D721Med (cell line): ENCODE measurements at regions not wholly inside any gene's neighbourhood (a gene's known extent, or its start where the extent isn't known, plus 50 kb on each side); places are given as distances from the start of the nearest gene placed in this dataset.
"Not testable (repeated sequence)": the region's sequence is repeated elsewhere in the genome, so short reads cannot be mapped to it uniquely, and the experiment has no call there.

Experiments
- DNase-seq: peaks from one replicate; pipeline ENCODE4 v3.0.0; 2011; ENCODE audit warnings: low spot score; ENCODE audit not compliant: insufficient read length
- FAIRE-seq: peaks from 2 replicates; lab custom pipeline; 2011; peaks lifted over from hg19 to GRCh38; lab: Jason Lieb, UNC
- TF ChIP-seq, protein P1 (sequence below): IDR thresholded peaks from 2 replicates; pipeline ENCODE4 v1.5.1; 2012; ENCODE audit warnings: mild to moderate bottlenecking, control low read depth; ENCODE audit not compliant: insufficient read depth; ENCODE audit errors: missing control alignments

DNA sequence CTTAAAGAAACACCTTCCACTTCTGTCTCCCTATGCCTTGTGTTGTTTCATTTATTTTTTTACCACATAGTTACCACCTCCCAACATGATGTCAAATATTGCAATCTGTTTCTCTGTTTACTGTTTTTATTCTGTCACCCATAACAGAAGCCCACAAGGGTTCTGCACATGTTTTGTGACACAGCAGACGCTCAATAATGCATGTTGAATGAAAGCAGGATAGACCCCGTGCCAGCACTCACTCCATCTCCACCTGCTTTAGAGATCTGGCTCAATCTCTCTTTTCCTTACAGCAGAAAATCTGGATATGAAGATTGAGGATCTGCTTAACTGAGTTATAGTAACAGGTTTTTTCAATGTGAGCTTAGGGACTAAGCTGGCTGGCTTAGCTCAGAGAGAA, 116.8 kb upstream of the NUDT10 start:
- FAIRE-seq = no peak
- TF ChIP-seq, protein P1, sequence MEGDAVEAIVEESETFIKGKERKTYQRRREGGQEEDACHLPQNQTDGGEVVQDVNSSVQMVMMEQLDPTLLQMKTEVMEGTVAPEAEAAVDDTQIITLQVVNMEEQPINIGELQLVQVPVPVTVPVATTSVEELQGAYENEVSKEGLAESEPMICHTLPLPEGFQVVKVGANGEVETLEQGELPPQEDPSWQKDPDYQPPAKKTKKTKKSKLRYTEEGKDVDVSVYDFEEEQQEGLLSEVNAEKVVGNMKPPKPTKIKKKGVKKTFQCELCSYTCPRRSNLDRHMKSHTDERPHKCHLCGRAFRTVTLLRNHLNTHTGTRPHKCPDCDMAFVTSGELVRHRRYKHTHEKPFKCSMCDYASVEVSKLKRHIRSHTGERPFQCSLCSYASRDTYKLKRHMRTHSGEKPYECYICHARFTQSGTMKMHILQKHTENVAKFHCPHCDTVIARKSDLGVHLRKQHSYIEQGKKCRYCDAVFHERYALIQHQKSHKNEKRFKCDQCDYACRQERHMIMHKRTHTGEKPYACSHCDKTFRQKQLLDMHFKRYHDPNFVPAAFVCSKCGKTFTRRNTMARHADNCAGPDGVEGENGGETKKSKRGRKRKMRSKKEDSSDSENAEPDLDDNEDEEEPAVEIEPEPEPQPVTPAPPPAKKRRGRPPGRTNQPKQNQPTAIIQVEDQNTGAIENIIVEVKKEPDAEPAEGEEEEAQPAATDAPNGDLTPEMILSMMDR = no peak
- DNase-seq = no peak

DNA sequence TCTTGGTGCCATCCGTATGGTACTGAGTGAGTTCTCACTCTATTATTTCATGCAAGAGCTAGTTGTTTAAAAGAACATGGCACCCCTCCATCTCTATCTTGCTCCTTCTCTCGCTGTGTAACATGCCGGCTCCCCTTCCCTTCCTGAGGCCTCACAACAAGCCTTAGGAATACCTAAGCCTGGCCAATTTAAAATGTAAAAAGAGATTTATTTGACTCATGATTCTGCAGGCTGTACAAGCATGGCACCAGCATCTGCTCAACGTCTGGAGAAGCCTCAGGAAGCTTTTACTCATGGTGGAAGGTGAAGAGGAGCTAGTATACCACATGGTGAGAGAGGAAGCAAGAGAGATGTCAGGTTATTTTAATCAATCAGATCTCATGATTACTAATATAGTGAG, 90.4 kb upstream of the NUDT10 start:
- FAIRE-seq (no peak), DNase-seq (no peak)
- TF ChIP-seq, protein P1 = no peak

DNA sequence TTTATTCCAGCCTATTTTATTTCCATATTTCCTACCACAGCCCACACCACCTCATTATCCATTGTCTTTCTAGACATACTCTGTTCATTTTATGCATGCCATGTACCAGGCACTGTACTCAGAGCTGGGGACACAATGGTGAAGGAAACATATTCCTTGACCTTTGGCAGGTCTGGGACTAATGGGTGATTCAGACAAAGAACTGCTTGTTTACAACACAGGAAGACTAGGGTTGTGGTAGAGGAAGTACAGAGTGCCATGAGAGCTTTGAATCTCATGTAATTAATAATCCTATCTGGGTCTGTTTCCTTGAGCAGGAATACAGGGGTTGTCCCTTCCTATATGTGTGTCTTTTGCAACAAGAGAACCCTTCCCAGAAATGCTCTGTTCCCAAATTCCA, 75.1 kb upstream of the NUDT10 start:
- TF ChIP-seq, protein P1 = no peak
- DNase-seq (no peak), FAIRE-seq (no peak)

DNA sequence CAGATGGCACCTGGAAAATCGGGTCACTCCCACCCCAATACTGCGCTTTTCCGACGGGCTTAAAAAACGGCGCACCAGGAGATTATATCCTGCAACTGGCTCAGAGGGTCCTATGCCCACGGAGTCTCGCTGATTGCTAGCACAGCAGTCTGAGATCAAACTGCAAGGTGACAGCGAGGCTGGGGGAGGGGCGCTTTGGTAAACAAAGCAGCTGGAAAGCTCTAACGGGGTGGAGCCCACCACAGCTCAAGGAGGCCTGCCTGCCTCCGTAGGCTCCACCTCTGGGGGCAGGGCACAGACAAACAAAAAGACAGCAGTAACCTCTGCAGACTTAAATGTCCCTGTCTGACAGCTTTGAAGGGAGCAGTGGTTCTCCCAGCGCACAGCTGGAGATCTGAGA, 70.4 kb upstream of the NUDT10 start:
- DNase-seq, FAIRE-seq: not testable (repeated sequence)

DNA sequence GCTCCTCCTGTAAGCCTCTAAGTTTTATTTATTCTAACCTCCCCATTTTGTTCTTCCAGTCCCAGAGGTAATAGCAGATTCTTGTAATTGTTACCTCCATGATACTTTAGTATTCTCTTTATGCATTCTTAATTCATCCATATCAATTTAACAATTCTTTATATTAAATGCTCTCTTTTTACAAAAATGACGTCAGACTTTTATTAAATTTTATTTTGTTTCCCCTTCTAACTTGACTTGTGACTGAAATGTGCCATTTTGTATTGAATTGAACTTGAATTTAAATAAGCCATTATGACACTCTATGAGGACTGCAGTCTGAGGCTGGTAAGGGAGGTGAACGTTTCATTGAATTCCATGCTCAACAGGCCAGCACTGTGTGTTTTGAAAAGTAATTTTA, 60.0 kb upstream of the NUDT10 start:
- DNase-seq (no peak), FAIRE-seq (no peak)
- TF ChIP-seq, protein P1 = no peak

DNA sequence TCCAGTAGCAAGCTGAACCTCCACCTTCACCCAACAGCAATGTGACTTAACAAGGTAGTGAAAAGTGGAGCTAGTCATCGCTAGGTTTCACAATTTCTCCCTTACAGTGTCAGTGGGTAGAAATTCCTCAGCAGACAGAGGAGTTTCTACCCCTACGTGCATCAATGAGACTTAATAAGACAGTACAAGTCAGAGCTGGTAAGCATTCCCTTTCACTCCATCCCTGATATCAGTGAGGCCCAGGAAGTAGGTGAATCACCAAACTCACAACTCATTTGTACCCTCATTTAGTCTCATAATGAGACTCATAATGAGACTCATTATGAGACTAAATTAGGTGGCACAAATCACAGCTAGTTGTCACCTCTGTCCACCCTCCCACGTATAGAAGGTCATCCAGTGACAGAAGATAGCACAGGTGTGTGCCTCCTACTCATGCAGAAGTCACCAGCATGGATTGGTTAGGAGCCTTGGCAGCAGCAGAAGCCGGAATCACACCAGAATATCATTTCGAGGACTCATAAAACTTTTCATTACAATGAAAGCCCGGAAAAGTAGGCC, 50.8 kb upstream of the NUDT10 start:
- no peak for DNase-seq
- TF ChIP-seq, protein P1 = no peak
- no peak for FAIRE-seq
